ENCODE measurements at regions not wholly inside any gene's neighbourhood (a gene's known extent, or its start where the extent isn't known, plus 50 kb on each side); places are given as distances from the start of the nearest gene placed in this dataset.

DNA sequence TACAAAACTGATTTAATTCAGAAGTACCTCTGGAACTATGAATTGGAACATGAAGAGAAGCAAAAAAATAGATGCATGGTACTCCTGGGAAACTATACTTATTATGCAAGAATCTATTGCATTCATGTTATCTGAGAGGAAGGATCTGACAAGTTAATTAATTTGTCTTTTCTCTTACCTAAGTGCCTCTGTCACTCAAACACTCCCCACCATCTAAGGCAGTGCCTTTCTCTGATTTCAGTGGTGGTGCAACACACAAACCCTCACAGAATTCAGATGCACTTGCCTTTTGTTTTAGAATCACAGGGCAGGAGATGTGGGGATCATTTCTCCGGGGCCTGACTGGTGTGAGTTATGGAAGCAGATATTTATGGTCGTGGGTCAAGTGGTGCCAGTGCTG is 52.5 kb upstream of the C9orf72 start:
- Mint-ChIP-seq H3K27ac (ENCODE audit: unreplicated experiment) (no peak overlapping the region), H3K27me3 (ENCODE audit: insufficient read depth, unreplicated experiment) (no peaks in the 10 kb centered on the region), H3K36me3 (ENCODE audit: insufficient read depth, unreplicated experiment) (no peaks in the 10 kb centered on the region), H3K4me1 (ENCODE audit: low read depth, unreplicated experiment) (peaks cover 6% of the 10 kb centered on the region), H3K4me3 (ENCODE audit: unreplicated experiment) (no peak overlapping the region), H3K9me3 (ENCODE audit: unreplicated experiment) (peaks cover 5% of the 10 kb centered on the region)
- H3K27me3 ChIP-seq (replicated peaks; ENCODE audit: control insufficient read depth, insufficient read depth, low read length) = no peaks in the 10 kb centered on the region
- no peak overlapping the region for H3K4me3 ChIP-seq (ENCODE audit: low read depth, low read length)
- DNase-seq = no peak
- H3K36me3 ChIP-seq (ENCODE audit: control insufficient read depth, insufficient read depth, low read length) = no peaks in the 10 kb centered on the region
- no TSS peak for BruUV-seq (replicated peaks)
- H3K4me1 ChIP-seq = no peaks in the 10 kb centered on the region
- ChIA-PET CTCF (no interaction called here), POLR2A (no interaction called here)
- TF ChIP-seq, protein P1, sequence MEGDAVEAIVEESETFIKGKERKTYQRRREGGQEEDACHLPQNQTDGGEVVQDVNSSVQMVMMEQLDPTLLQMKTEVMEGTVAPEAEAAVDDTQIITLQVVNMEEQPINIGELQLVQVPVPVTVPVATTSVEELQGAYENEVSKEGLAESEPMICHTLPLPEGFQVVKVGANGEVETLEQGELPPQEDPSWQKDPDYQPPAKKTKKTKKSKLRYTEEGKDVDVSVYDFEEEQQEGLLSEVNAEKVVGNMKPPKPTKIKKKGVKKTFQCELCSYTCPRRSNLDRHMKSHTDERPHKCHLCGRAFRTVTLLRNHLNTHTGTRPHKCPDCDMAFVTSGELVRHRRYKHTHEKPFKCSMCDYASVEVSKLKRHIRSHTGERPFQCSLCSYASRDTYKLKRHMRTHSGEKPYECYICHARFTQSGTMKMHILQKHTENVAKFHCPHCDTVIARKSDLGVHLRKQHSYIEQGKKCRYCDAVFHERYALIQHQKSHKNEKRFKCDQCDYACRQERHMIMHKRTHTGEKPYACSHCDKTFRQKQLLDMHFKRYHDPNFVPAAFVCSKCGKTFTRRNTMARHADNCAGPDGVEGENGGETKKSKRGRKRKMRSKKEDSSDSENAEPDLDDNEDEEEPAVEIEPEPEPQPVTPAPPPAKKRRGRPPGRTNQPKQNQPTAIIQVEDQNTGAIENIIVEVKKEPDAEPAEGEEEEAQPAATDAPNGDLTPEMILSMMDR (IDR thresholded peaks at IDR 0.05; ENCODE audit: insufficient read depth in 1 of 2, low read depth in 1 of 2, low read length in 1 of 2, severe bottlenecking in 1 of 2, unreplicated experiment in 1 of 2) = no peak
- intact Hi-C loops (cut with micrococcal nuclease; ENCODE audit: unreplicated experiment) = no loop called here
- H3K9me3 ChIP-seq = no peaks in the 10 kb centered on the region

DNA sequence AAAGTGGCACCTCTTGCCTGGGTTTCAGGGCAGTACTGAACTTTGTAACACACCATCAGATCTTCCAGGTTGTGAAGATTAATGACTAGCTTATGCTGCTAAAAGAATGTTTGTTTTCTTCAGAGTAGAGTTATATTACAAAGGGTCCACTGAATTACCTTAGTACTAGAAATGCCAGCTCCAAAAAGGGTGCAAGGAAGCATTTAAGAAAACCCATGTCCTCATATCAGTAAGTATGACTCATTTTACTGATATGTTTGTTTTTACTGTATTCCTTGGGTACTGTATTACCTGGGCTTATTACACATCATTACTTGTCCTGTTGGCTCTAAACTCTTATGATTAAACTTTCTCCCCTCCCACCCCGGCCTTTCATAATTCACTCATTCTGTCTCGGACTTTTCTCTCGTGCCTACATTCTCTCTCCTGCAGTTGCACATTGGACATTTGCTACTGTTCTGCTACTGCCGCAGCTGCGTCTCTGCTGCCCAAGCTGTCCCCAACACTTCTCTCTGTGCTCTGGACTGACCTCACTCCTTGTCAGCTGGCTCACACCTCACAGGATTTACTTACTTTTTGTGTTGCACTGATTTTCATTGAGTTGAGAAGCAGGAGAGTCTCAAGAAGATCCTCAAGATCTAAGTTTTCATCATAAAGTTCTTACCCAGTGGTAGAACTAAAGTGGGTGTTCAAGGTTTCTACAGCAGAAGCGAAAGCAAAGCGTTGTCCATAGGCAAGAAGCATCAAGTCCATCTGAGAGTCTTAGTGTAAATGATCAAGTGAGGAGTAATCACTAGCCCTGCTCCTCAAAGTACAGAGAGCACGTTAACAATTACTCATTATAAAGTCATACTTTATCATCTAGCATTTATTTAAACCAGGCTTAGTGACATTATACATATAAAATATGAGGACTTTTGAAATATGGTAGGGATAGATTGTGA is 53.2 kb upstream of the C9orf72 start:
- H3K4me1 Mint-ChIP-seq (ENCODE audit: low read depth, unreplicated experiment) = peaks cover 6% of the 10 kb centered on the region
- BruUV-seq (replicated peaks) = no TSS peak
- TF ChIP-seq, protein P1 (IDR thresholded peaks at IDR 0.05; ENCODE audit: insufficient read depth in 1 of 2, low read depth in 1 of 2, low read length in 1 of 2, severe bottlenecking in 1 of 2, unreplicated experiment in 1 of 2) = no peak
- peaks cover 12% of the 10 kb centered on the region for H3K9me3 Mint-ChIP-seq (ENCODE audit: unreplicated experiment)
- POLR2A ChIA-PET = no interaction called here
- H3K36me3 Mint-ChIP-seq (ENCODE audit: insufficient read depth, unreplicated experiment) = no peaks in the 10 kb centered on the region
- intact Hi-C loops (cut with micrococcal nuclease; ENCODE audit: unreplicated experiment) = no loop called here
- Histone ChIP-seq H3K9me3 (no peaks in the 10 kb centered on the region), H3K27me3 (replicated peaks; ENCODE audit: control insufficient read depth, insufficient read depth, low read length) (no peaks in the 10 kb centered on the region), H3K36me3 (ENCODE audit: control insufficient read depth, insufficient read depth, low read length) (no peaks in the 10 kb centered on the region), H3K4me3 (ENCODE audit: low read depth, low read length) (no peak overlapping the region), H3K4me1 (no peaks in the 10 kb centered on the region)
- DNase-seq = no peak
- H3K27me3 Mint-ChIP-seq (ENCODE audit: insufficient read depth, unreplicated experiment) = no peaks in the 10 kb centered on the region
- H3K4me3 Mint-ChIP-seq (ENCODE audit: unreplicated experiment) = no peak overlapping the region
- CTCF ChIA-PET = no interaction called here
- H3K27ac Mint-ChIP-seq (ENCODE audit: unreplicated experiment) = no peak overlapping the region

GRCh38 chr9:27627188-27627564 is 53.9 kb upstream of the C9orf72 start:
- POLR2A ChIA-PET = no interaction called here
- no peaks in the 10 kb centered on the region for H3K36me3 Mint-ChIP-seq (ENCODE audit: insufficient read depth, unreplicated experiment)

More at GRCh38 chr9:27627188-27627564, 53.9 kb upstream of the C9orf72 start:
- CTCF ChIA-PET = no interaction called here
- Mint-ChIP-seq H3K27ac (ENCODE audit: unreplicated experiment) (no peak overlapping the region), H3K4me3 (ENCODE audit: unreplicated experiment) (no peak overlapping the region), H3K27me3 (ENCODE audit: insufficient read depth, unreplicated experiment) (no peaks in the 10 kb centered on the region), H3K4me1 (ENCODE audit: low read depth, unreplicated experiment) (peaks cover 6% of the 10 kb centered on the region), H3K9me3 (ENCODE audit: unreplicated experiment) (peaks cover 12% of the 10 kb centered on the region)
- Histone ChIP-seq H3K4me1 (no peaks in the 10 kb centered on the region), H3K4me3 (ENCODE audit: low read depth, low read length) (no peak overlapping the region), H3K27me3 (replicated peaks; ENCODE audit: control insufficient read depth, insufficient read depth, low read length) (no peaks in the 10 kb centered on the region), H3K36me3 (ENCODE audit: control insufficient read depth, insufficient read depth, low read length) (no peaks in the 10 kb centered on the region), H3K9me3 (no peaks in the 10 kb centered on the region)
- TF ChIP-seq, protein P1 (IDR thresholded peaks at IDR 0.05; ENCODE audit: insufficient read depth in 1 of 2, low read depth in 1 of 2, low read length in 1 of 2, severe bottlenecking in 1 of 2, unreplicated experiment in 1 of 2) = no peak
- no peak for DNase-seq
- BruUV-seq (replicated peaks) = no TSS peak
- intact Hi-C loops (cut with micrococcal nuclease; ENCODE audit: unreplicated experiment) = no loop called here
